H1 (cell line): ENCODE measurements at regions not wholly inside any gene's neighbourhood (a gene's known extent, or its start where the extent isn't known, plus 50 kb on each side); places are given as distances from the start of the nearest gene placed in this dataset.

Experiments used
- CTCF ChIA-PET: fragments of 300-600 bp; sonication (Branson Sonifier 250); formaldehyde crosslinking; loops from one replicate; lab custom pipeline; 2021; ENCODE audit not compliant: partially characterized antibody; lab: Charles Lee
- POLR2A ChIA-PET: fragments of 300-600 bp; sonication (Branson Sonifier 250); formaldehyde crosslinking; loops from one replicate; lab custom pipeline; 2021; ENCODE audit warnings: inconsistent platforms; ENCODE audit not compliant: partially characterized antibody; lab: Charles Lee
- DNase-seq, 2 experiments: peaks; one replicate each; pipeline versions ENCODE4 v3.0.0 to v3.0.0-alpha.2; 2010 to 2022; ENCODE audit warnings: low spot score in 2 of 2, low read depth in 1 of 2, mixed read lengths in 1 of 2
- FAIRE-seq: peaks from 2 replicates; lab custom pipeline; 2011; peaks lifted over from hg19 to GRCh38; lab: Jason Lieb, UNC
- H2AFZ ChIP-seq: 2 replicates; pipeline ENCODE4 v1.8.1; 2012; ENCODE audit warnings: low read length, inconsistent platforms
- H2AK5ac ChIP-seq: 2 replicates; pipeline ENCODE4 v1.6.1; 2013; ENCODE audit warnings: low read depth, low read length
- H2BK120ac ChIP-seq: replicated peaks from 2 replicates; pipeline ENCODE3; 2013; ENCODE audit warnings: low read depth, low read length, inconsistent platforms
- H2BK12ac ChIP-seq: 2 replicates; pipeline ENCODE4 v1.6.1; 2013; ENCODE audit warnings: low read depth, low read length
- H2BK15ac ChIP-seq: 2 replicates; pipeline ENCODE4 v1.6.1; 2013; ENCODE audit warnings: low read length
- H2BK20ac ChIP-seq: 2 replicates; pipeline ENCODE4 v1.6.1; 2013; ENCODE audit warnings: low read length
- H2BK5ac ChIP-seq: 2 replicates; pipeline ENCODE4 v1.6.1; 2013; ENCODE audit warnings: low read depth, low read length
- H3K14ac ChIP-seq: 2 replicates; pipeline ENCODE4 v1.6.1; 2013; ENCODE audit warnings: inconsistent platforms; ENCODE audit not compliant: insufficient read length
- H3K18ac ChIP-seq: 2 replicates; pipeline ENCODE4 v1.6.1; 2013; ENCODE audit warnings: low read length; ENCODE audit errors: extremely low read depth
- H3K23ac ChIP-seq: 2 replicates; pipeline ENCODE4 v1.6.1; 2013; ENCODE audit warnings: inconsistent platforms; ENCODE audit not compliant: insufficient read length
- H3K23me2 ChIP-seq: 2 replicates; pipeline ENCODE4 v1.6.1; 2013; ENCODE audit warnings: low read depth, low read length
- H3K27ac ChIP-seq: 2 replicates; pipeline ENCODE4 v1.6.1; 2011; ENCODE audit warnings: low read depth, low read length, inconsistent platforms
- H3K27me3 ChIP-seq, 4 experiments: replicated peaks in 1 of 4; 1 replicate in 1 of 4; 2 replicates in 3 of 4; pipeline versions ENCODE4 v1.6.1 to v1.8.1; 2011 to 2013; ENCODE audit warnings: low read length in 3 of 4, mild to moderate bottlenecking in 3 of 4, inconsistent platforms in 2 of 4, mixed read lengths in 2 of 4, moderate library complexity in 1 of 4; ENCODE audit not compliant: control insufficient read depth in 3 of 4, insufficient read depth in 3 of 4; ENCODE audit errors: extremely low read depth in 1 of 4
- H3K36me3 ChIP-seq, 4 experiments: 2 replicates each; pipeline versions ENCODE4 v1.6.1 to v1.8.1; 2011 to 2013; ENCODE audit warnings: mild to moderate bottlenecking in 4 of 4, low read length in 3 of 4, moderate library complexity in 2 of 4, control low read depth in 1 of 4, inconsistent platforms in 1 of 4; ENCODE audit not compliant: insufficient read depth in 4 of 4, control insufficient read depth in 2 of 4
- H3K4ac ChIP-seq: replicated peaks from 2 replicates; pipeline ENCODE3; 2013; ENCODE audit warnings: low read length, low read depth, mixed read lengths, inconsistent platforms; ENCODE audit not compliant: insufficient read length
- H3K4me1 ChIP-seq, 4 experiments: replicated peaks in 1 of 4; 1 replicate in 1 of 4; 2 replicates in 3 of 4; pipeline versions ENCODE4 v1.6.1 to v1.8.1; 2011 to 2013; ENCODE audit warnings: low read length in 3 of 4, inconsistent platforms in 2 of 4, mixed read lengths in 1 of 4; ENCODE audit not compliant: insufficient read depth in 4 of 4, control insufficient read depth in 3 of 4
- H3K4me2 ChIP-seq, 2 experiments: 2 replicates each; pipeline versions ENCODE4 v1.6.1 to v1.8.1; 2011 to 2013; ENCODE audit warnings: low read depth in 2 of 2, low read length in 2 of 2, control low read depth in 1 of 2, inconsistent platforms in 1 of 2, mild to moderate bottlenecking in 1 of 2; ENCODE audit not compliant: insufficient read depth in 1 of 2
- H3K4me3 ChIP-seq, 4 experiments: fragments of 200-600, 300-600 bp in 1 of 4; sonication (generic), shearing (Covaris generic), sonication (Bioruptor Twin) in 1 of 4; 2 replicates each; pipeline versions ENCODE4 v1.5.1 to v1.8.1; 2011 to 2016; ENCODE audit warnings: low read length in 4 of 4, low read depth in 3 of 4, control low read depth in 2 of 4, inconsistent platforms in 2 of 4, mild to moderate bottlenecking in 2 of 4, mixed read lengths in 1 of 4, moderate library complexity in 1 of 4; ENCODE audit not compliant: insufficient read depth in 2 of 4; ENCODE audit errors: extremely low read depth in 1 of 4
- H3K56ac ChIP-seq: replicated peaks from 2 replicates; pipeline ENCODE3; 2013; ENCODE audit warnings: low read depth, mild to moderate bottlenecking, mixed read lengths, low read length, inconsistent platforms; ENCODE audit not compliant: insufficient read length
- H3K79me1 ChIP-seq: 2 replicates; pipeline ENCODE4 v1.6.1; 2013; ENCODE audit warnings: low read depth, low read length, control low read depth
- H3K79me2 ChIP-seq, 2 experiments: 2 replicates each; pipeline versions ENCODE4 v1.6.1 to v1.8.1; 2012 to 2013; ENCODE audit warnings: low read length in 2 of 2, mild to moderate bottlenecking in 2 of 2, inconsistent platforms in 1 of 2; ENCODE audit not compliant: insufficient read depth in 2 of 2, control insufficient read depth in 1 of 2
- H3K9ac ChIP-seq, 4 experiments: replicated peaks in 1 of 4; 1 replicate in 1 of 4; 2 replicates in 3 of 4; pipeline versions ENCODE4 v1.6.1 to v1.8.1; 2011 to 2013; ENCODE audit warnings: low read depth in 3 of 4, low read length in 3 of 4, control low read depth in 2 of 4, mild to moderate bottlenecking in 2 of 4, moderate library complexity in 2 of 4, inconsistent platforms in 1 of 4; ENCODE audit errors: extremely low read depth in 1 of 4
- H3K9me3 ChIP-seq, 2 experiments: 2 replicates each; pipeline versions ENCODE4 v1.6.1 to v1.8.1; 2012 to 2013; ENCODE audit warnings: mild to moderate bottlenecking in 2 of 2, moderate library complexity in 2 of 2, control low read depth in 1 of 2, inconsistent platforms in 1 of 2, low read depth in 1 of 2, low read length in 1 of 2, mixed read lengths in 1 of 2; ENCODE audit not compliant: insufficient read depth in 2 of 2
- H4K20me1 ChIP-seq, 2 experiments: replicated peaks in 1 of 2; 2 replicates each; pipeline versions ENCODE3 to v1.8.1; 2011 to 2013; ENCODE audit warnings: inconsistent platforms in 2 of 2, low read length in 2 of 2, mild to moderate bottlenecking in 1 of 2; ENCODE audit not compliant: insufficient read depth in 2 of 2, control insufficient read depth in 1 of 2
- H4K5ac ChIP-seq: 2 replicates; pipeline ENCODE4 v1.6.1; 2013; ENCODE audit warnings: low read length, low read depth, mixed read lengths, inconsistent platforms; ENCODE audit not compliant: insufficient read length
- H4K8ac ChIP-seq: 2 replicates; pipeline ENCODE4 v1.8.0; 2013; ENCODE audit warnings: mild to moderate bottlenecking, moderate library complexity, low read length, inconsistent platforms; ENCODE audit not compliant: insufficient read depth; ENCODE audit errors: extremely low read depth
- H4K91ac ChIP-seq: replicated peaks from 2 replicates; pipeline ENCODE3; 2013; ENCODE audit warnings: low read length, mixed read lengths, inconsistent platforms; ENCODE audit not compliant: insufficient read length
- ASH2L ChIP-seq: fragments of 200-600, 300-600 bp; sonication (generic); IDR thresholded peaks from one replicate; pipeline ENCODE4 v1.7.1; 2017; ENCODE audit warnings: low read length
- BACH1 ChIP-seq: IDR thresholded peaks from 2 replicates; pipeline ENCODE4 v1.6.1; 2012; ENCODE audit warnings: low read length, improper control_type of control experiment
- BRCA1 ChIP-seq: IDR thresholded peaks from 2 replicates; pipeline ENCODE4 v1.6.1; 2012; ENCODE audit warnings: low read depth, low read length, improper control_type of control experiment
- CBX8 ChIP-seq: fragments of 300-800, 300-1000 bp; sonication (generic); IDR thresholded peaks from 2 replicates; pipeline ENCODE4 v1.7.1; 2016; ENCODE audit warnings: low read depth, low read length, borderline replicate concordance
- CEBPB ChIP-seq: IDR thresholded peaks from 2 replicates; pipeline ENCODE4 v1.6.1; 2012; ENCODE audit warnings: low read depth, low read length
- CHD2 ChIP-seq: IDR thresholded peaks from 2 replicates; pipeline ENCODE4 v1.6.1; 2012; ENCODE audit warnings: low read length, improper control_type of control experiment
- E2F6 ChIP-seq: IDR thresholded peaks from 2 replicates; pipeline ENCODE4 v1.6.1; 2012; ENCODE audit warnings: inconsistent platforms
- KDM1A ChIP-seq: fragments of 200-600, 300-600 bp; sonication (generic); IDR thresholded peaks from 2 replicates; pipeline ENCODE4 v1.7.1; 2016; ENCODE audit warnings: mild to moderate bottlenecking, low read length, borderline replicate concordance
- NANOG ChIP-seq: IDR thresholded peaks from 2 replicates; pipeline ENCODE4 v1.6.1; 2011; ENCODE audit warnings: low read length, low read depth, mild to moderate bottlenecking, inconsistent platforms; ENCODE audit not compliant: insufficient read depth, poor library complexity, severe bottlenecking
- POLR2AphosphoS5 ChIP-seq: IDR thresholded peaks from 2 replicates; pipeline ENCODE4 v1.6.1; 2011; ENCODE audit warnings: low read depth, low read length
- SRF ChIP-seq: IDR thresholded peaks from 2 replicates; pipeline ENCODE4 v1.6.1; 2011; ENCODE audit warnings: mild to moderate bottlenecking, low read depth, low read length, moderate library complexity
- TAF7 ChIP-seq: optimal IDR thresholded peaks from 2 replicates; pipeline ENCODE3; 2011; ENCODE audit warnings: low read depth, mild to moderate bottlenecking, inconsistent platforms, low read length, moderate library complexity, borderline replicate concordance
- TBP ChIP-seq: IDR thresholded peaks from 2 replicates; pipeline ENCODE4 v1.6.1; 2011; ENCODE audit warnings: low read depth, low read length, improper control_type of control experiment
- USF2 ChIP-seq: IDR thresholded peaks from 2 replicates; pipeline ENCODE4 v1.6.1; 2011; ENCODE audit warnings: low read length, improper control_type of control experiment
- WGBS, 2 experiments: shearing (Covaris generic) in 1 of 2; methylation state at CpG; one replicate each; pipeline versions ENCODE4 v1.1.6 to v1.1.7; 2013 to 2015; ENCODE audit warnings: low lambda C conversion rate in 2 of 2, mixed read lengths in 2 of 2, inconsistent platforms in 1 of 2, low coverage in 1 of 2, missing lambda C conversion rate in 1 of 2; ENCODE audit not compliant: insufficient replicate concordance in 2 of 2, insufficient coverage in 1 of 2, insufficient read length in 1 of 2; ENCODE audit errors: extremely low coverage in 1 of 2, missing lambda C conversion rate in 1 of 2; 5-methylcytosine and 5-hydroxymethylcytosine counted together

- H3K4me1 ChIP-seq, result no peaks in the 10 kb centered on the region
- H3K14ac ChIP-seq, result no peak overlapping the region
- H3K27ac ChIP-seq, result no peak overlapping the region
- H2BK20ac ChIP-seq, result no peak overlapping the region
- no peak overlapping the region for H2BK15ac ChIP-seq
- no peak overlapping the region for H3K4me2 ChIP-seq
- H4K5ac ChIP-seq, result no peak overlapping the region
- no peak overlapping the region for H2BK120ac ChIP-seq
- H2AFZ ChIP-seq, result no peak overlapping the region
- no peak overlapping the region for H3K9ac ChIP-seq
- H3K4me3 ChIP-seq, result no peak overlapping the region
- no peaks in the 10 kb centered on the region for H3K23me2 ChIP-seq
- H3K27me3 ChIP-seq, result no peaks in the 10 kb centered on the region
- CTCF ChIA-PET, result interaction anchor here (0.6 to 3.0 kb wide), 8 partner anchors 9 to 535 kb away, joined by 3 to 14 read pairs (median 4); no protein-coding TSS in a partner anchor
- FAIRE-seq (no peak), DNase-seq (no peak)
- no peak overlapping the region for H2AK5ac ChIP-seq
- no peak overlapping the region for H2BK5ac ChIP-seq
- no peak overlapping the region for H3K56ac ChIP-seq
- POLR2A ChIA-PET, result no interaction called here
- no peak overlapping the region for H3K18ac ChIP-seq
- H3K9me3 ChIP-seq, result peaks cover 0 to 2% of the 10 kb centered on the region in 2 experiments; a peak in 1 of 4 replicates
- H4K20me1 ChIP-seq, result no peaks in the 10 kb centered on the region
- H3K4ac ChIP-seq, result no peak overlapping the region
- no peaks in the 10 kb centered on the region for H3K36me3 ChIP-seq
- no peaks in the 10 kb centered on the region for H3K79me1 ChIP-seq
- 0% methylated on average over 1 of the region's 1 CpG; no CpG with 5 or more reads in 1 of the 2 experiments for WGBS, 2 experiments
- no peak overlapping the region for H3K23ac ChIP-seq
- H4K8ac ChIP-seq, result no peak overlapping the region
- no peak overlapping the region for H2BK12ac ChIP-seq
- H4K91ac ChIP-seq, result no peak overlapping the region
- H3K79me2 ChIP-seq, result no peaks in the 10 kb centered on the region
- no peak for TF ChIP-seq BRCA1
- TF ChIP-seq TBP, result no peak
- TF ChIP-seq CBX8, result no peak
- TF ChIP-seq USF2, result no peak
- no peak for TF ChIP-seq TAF7
- TF ChIP-seq KDM1A, result no peak
- TF ChIP-seq NANOG, result no peak
- TF ChIP-seq ASH2L, result no peak
- TF ChIP-seq CEBPB, result no peak
- TF ChIP-seq CHD2, result no peak
- no peak for TF ChIP-seq BACH1
- no peak for TF ChIP-seq SRF
- no peak for TF ChIP-seq POLR2AphosphoS5
- no peak for TF ChIP-seq E2F6
Measured at GRCh38 chr3:190209533-190209932, 88.8 kb upstream of the P3H2 start.
